Vagina (tissue), 2 donors: ENCODE measurements at regions not wholly inside any gene's neighbourhood (a gene's known extent, or its start where the extent isn't known, plus 50 kb on each side); places are given as distances from the start of the nearest gene placed in this dataset.

Experiments used
- CTCF ChIP-seq, 3 experiments: fragments of 450-650 bp in 2 of 3; fragments of 200-600 bp in 1 of 3; sonication (generic) in 1 of 3; IDR thresholded peaks; one replicate each; pipeline ENCODE4 v1.5.1; 2017 to 2019; ENCODE audit warnings: antibody characterized with exemption in 3 of 3, mild to moderate bottlenecking in 2 of 3, moderate library complexity in 2 of 3
- POLR2A ChIP-seq, 2 donors: fragments of 450-650 bp; IDR thresholded peaks; one replicate each; pipeline ENCODE4 v1.6.1; 2017; ENCODE audit warnings: antibody characterized with exemption in 2 of 2, mild to moderate bottlenecking in 2 of 2, moderate library complexity in 2 of 2
- POLR2AphosphoS5 ChIP-seq, 2 donors: sonication (generic); formaldehyde crosslinking; IDR thresholded peaks; one replicate each; pipeline ENCODE4 v1.9.0; 2017; ENCODE audit warnings: antibody characterized with exemption in 2 of 2, mild to moderate bottlenecking in 2 of 2, low read depth in 1 of 2; ENCODE audit not compliant: insufficient read depth in 1 of 2

- TF ChIP-seq POLR2A (IDR thresholded peaks at IDR 0.05) (no peak), CTCF (IDR thresholded peaks at IDR 0.05) (no peak), POLR2AphosphoS5 (IDR thresholded peaks at IDR 0.05; ENCODE audit: insufficient read depth in 1 of 2, low read depth in 1 of 2) (no peak)
Measured at GRCh38 chr2:236861944-236862343, 223.7 kb upstream of the COPS8 start.
